Esophagus muscularis mucosa (tissue), 4 donors: ENCODE measurements at regions not wholly inside any gene's neighbourhood (a gene's known extent, or its start where the extent isn't known, plus 50 kb on each side); places are given as distances from the start of the nearest gene placed in this dataset.
"Not testable (repeated sequence)": the region's sequence is repeated elsewhere in the genome, so short reads cannot be mapped to it uniquely, and the experiment has no call there.

Experiments
- DNase-seq: peaks from one replicate; pipeline ENCODE4 v3.0.0-alpha.2; 2017; ENCODE audit errors: extremely low spot score
- H3K27ac ChIP-seq, 4 donors: fragments of 200-600 bp; sonication (generic); replicated peaks in 1 of 4; 1 replicate in 3 of 4; 2 replicates in 1 of 4; pipeline ENCODE4 v1.5.1; 2016 to 2019; ENCODE audit warnings: mild to moderate bottlenecking in 1 of 4
- H3K27me3 ChIP-seq, 4 donors: fragments of 200-600 bp; sonication (generic); one replicate each; pipeline versions ENCODE4 v1.5.1 to v1.6.0; 2016 to 2019
- H3K36me3 ChIP-seq, 4 donors: fragments of 200-600 bp; sonication (generic); one replicate each; pipeline ENCODE4 v1.5.1; 2016 to 2019
- H3K4me1 ChIP-seq, 4 donors: fragments of 200-600 bp; sonication (generic); one replicate each; pipeline ENCODE4 v1.5.1; 2016 to 2019
- H3K4me3 ChIP-seq, 4 donors: fragments of 200-600 bp; sonication (generic); 1 replicate in 2 of 4; 2 replicates in 2 of 4; pipeline ENCODE4 v1.5.1; 2016 to 2019; ENCODE audit warnings: mild to moderate bottlenecking in 4 of 4, moderate library complexity in 1 of 4
- H3K9me3 ChIP-seq, 4 donors: fragments of 200-600 bp; sonication (generic); 1 replicate in 3 of 4; 2 replicates in 1 of 4; pipeline ENCODE4 v1.5.1; 2016 to 2019
- EP300 ChIP-seq: sonication (generic); formaldehyde crosslinking; IDR thresholded peaks from one replicate; pipeline ENCODE4 v1.6.1; 2017; ENCODE audit warnings: antibody characterized with exemption
- POLR2A ChIP-seq: fragments of 450-650 bp; IDR thresholded peaks from one replicate; pipeline ENCODE4 v1.6.1; 2017; ENCODE audit warnings: antibody characterized with exemption, moderate library complexity, mild to moderate bottlenecking, low read depth
- POLR2AphosphoS5 ChIP-seq, 2 donors: sonication (generic); formaldehyde crosslinking; IDR thresholded peaks; one replicate each; pipeline ENCODE4 v1.6.1; 2017; ENCODE audit warnings: antibody characterized with exemption in 2 of 2
- WGBS: methylation state at CpG from one replicate; pipeline ENCODE4 v1.1.5; 2018; 5-methylcytosine and 5-hydroxymethylcytosine counted together
- intact Hi-C: fragments of 100-400 bp; cut with DNase I; formaldehyde crosslinking; loops from one replicate; pipeline ENCODE4 v1.15.1; 2023
- TF ChIP-seq, protein P1 (sequence below), 3 experiments: fragments of 200-600 bp in 2 of 3; fragments of 450-650 bp in 1 of 3; sonication (generic) in 2 of 3; IDR thresholded peaks; one replicate each; pipeline ENCODE4 v1.5.1; 2017 to 2019; ENCODE audit warnings: antibody characterized with exemption in 3 of 3, mild to moderate bottlenecking in 2 of 3, moderate library complexity in 1 of 3

DNA sequence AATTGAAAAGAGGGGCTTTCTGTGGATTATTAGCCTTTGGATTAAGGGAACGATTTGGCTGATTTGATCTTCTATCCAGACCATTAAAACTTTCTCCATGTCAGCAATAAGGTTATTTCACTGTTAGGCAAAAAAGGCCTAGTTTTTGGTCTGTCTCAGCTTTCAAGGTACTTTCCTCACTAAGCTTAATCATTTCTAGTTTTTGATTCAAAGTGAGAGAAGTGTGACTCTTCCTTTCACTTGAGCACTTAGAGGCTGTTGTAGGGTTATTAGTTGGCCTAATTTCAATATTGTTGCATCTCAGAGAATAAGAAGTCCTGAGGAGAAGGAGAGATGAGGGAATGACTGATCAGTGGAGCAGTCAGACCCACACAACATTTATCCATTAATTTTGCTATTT is 596.0 kb upstream of the TPK1 start:
- Histone ChIP-seq H3K4me3 (no peak overlapping the region), H3K27me3 (no peaks in the 10 kb centered on the region), H3K36me3 (no peaks in the 10 kb centered on the region), H3K9me3 (peaks cover 0 to 6% (median 3%) of the 10 kb centered on the region in 4 donors), H3K27ac (no peak overlapping the region), H3K4me1 (no peaks in the 10 kb centered on the region)
- no peak for DNase-seq
- WGBS: 93% methylated on average over 1 of the region's 1 CpG
- TF ChIP-seq, protein P1, sequence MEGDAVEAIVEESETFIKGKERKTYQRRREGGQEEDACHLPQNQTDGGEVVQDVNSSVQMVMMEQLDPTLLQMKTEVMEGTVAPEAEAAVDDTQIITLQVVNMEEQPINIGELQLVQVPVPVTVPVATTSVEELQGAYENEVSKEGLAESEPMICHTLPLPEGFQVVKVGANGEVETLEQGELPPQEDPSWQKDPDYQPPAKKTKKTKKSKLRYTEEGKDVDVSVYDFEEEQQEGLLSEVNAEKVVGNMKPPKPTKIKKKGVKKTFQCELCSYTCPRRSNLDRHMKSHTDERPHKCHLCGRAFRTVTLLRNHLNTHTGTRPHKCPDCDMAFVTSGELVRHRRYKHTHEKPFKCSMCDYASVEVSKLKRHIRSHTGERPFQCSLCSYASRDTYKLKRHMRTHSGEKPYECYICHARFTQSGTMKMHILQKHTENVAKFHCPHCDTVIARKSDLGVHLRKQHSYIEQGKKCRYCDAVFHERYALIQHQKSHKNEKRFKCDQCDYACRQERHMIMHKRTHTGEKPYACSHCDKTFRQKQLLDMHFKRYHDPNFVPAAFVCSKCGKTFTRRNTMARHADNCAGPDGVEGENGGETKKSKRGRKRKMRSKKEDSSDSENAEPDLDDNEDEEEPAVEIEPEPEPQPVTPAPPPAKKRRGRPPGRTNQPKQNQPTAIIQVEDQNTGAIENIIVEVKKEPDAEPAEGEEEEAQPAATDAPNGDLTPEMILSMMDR (IDR thresholded peaks at IDR 0.05): no peak
- TF ChIP-seq POLR2AphosphoS5 (IDR thresholded peaks at IDR 0.05) (no peak), EP300 (no peak), POLR2A (no peak)
- intact Hi-C loops: no loop called here

DNA sequence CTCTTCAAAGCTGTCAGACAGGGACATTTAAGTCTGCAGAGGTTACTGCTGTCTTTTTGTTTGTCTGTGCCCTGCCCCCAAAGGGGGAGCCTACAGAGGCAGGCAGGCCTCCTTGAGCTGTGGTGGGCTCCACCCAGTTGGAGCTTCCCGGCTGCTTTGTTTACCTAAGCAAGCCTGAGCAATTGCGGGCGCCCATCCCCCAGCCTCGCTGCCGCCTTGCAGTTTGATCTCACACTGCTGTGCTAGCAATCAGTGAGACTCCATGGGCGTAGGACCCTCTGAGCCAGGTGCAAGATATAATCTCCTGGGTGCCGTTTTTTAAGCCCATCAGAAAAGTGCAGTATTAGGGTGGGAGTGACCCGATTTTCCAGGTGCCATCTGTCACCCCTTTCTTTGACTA is 582.6 kb upstream of the TPK1 start:
- H3K4me1 ChIP-seq, intact Hi-C loops, H3K4me3 ChIP-seq, H3K27me3 ChIP-seq, DNase-seq, H3K9me3 ChIP-seq, H3K27ac ChIP-seq, H3K36me3 ChIP-seq: not testable (repeated sequence)
- 93% methylated on average over 6 of the region's 8 CpGs for WGBS

- 46% methylated on average over 3 of the region's 3 CpGs for WGBS
- TF ChIP-seq, protein P1 (IDR thresholded peaks at IDR 0.05): no peak
- TF ChIP-seq POLR2A: no peak
- no peak for TF ChIP-seq EP300
- H3K4me1 ChIP-seq: no peaks in the 10 kb centered on the region
Observed at GRCh38 chr7:145411066-145411465, 575.2 kb upstream of the TPK1 start.

DNA sequence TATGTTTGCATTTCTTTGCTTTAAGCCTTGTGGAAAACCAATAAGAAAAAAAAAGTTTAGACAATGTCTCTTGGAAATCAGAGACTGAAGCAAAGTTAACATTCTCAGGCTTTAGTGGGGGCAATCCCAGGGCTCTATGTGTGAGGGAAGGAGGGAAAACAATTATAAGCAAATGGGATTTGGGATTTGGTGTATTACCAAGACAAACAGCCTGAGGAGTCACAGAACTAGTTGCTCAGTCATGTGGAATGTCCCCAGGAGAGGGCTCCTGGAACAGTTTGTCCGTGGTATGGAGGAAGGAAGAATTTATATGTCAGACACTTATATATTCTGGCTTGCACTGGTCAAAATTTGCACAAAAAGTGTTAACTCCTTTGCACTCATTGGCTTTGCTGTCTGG is 562.9 kb upstream of the TPK1 start:
- TF ChIP-seq EP300: no peak
- TF ChIP-seq, protein P1 (IDR thresholded peaks at IDR 0.05): no peak
- no peak for TF ChIP-seq POLR2A
- no peak for TF ChIP-seq POLR2AphosphoS5 (IDR thresholded peaks at IDR 0.05)
- Histone ChIP-seq H3K36me3 (no peaks in the 10 kb centered on the region), H3K4me3 (no peak overlapping the region), H3K27ac (no peak overlapping the region), H3K4me1 (no peaks in the 10 kb centered on the region), H3K9me3 (peaks cover 0 to 11% (median 0%) of the 10 kb centered on the region in 4 donors), H3K27me3 (no peaks in the 10 kb centered on the region)
- intact Hi-C loops: no loop called here
- 38% methylated on average over 1 of the region's 1 CpG for WGBS
- DNase-seq: no peak

More at GRCh38 chr7:145411066-145411465, 575.2 kb upstream of the TPK1 start:
- DNase-seq: no peak
- Histone ChIP-seq H3K27ac (no peak overlapping the region), H3K4me3 (no peak overlapping the region), H3K27me3 (no peaks in the 10 kb centered on the region), H3K36me3 (no peaks in the 10 kb centered on the region), H3K9me3 (peaks cover 0 to 6% (median 2%) of the 10 kb centered on the region in 4 donors)
- intact Hi-C loops: no loop called here

DNA sequence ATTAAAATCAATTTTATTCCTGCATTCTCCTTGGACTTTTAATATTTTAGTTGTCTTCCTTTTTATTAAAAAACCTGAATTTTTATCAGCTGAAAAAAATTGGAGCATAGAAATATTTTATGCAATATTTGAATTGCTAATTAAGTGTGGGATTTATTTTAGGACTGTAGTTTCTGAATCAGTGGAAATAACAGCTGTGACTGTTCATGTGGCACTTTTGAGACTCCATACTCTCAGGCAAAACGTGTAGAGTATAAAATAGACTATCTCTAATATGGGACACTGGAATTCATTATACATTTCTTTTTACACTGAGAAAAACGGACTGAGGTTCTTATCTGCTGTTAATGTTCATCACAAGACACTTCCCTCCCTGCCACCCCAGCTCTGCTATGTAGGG is 558.3 kb upstream of the TPK1 start:
- 9% methylated on average over 2 of the region's 2 CpGs for WGBS
- Histone ChIP-seq H3K36me3 (no peaks in the 10 kb centered on the region), H3K27me3 (no peaks in the 10 kb centered on the region), H3K4me3 (no peak overlapping the region), H3K4me1 (no peaks in the 10 kb centered on the region), H3K9me3 (no peaks in the 10 kb centered on the region), H3K27ac (no peak overlapping the region)
- DNase-seq: no peak
- TF ChIP-seq, protein P1 (IDR thresholded peaks at IDR 0.05): no peak
- no peak for TF ChIP-seq POLR2AphosphoS5 (IDR thresholded peaks at IDR 0.05)
- TF ChIP-seq EP300: no peak
- TF ChIP-seq POLR2A: no peak
- intact Hi-C loops: no loop called here
